H1 (cell line): ENCODE measurements at regions not wholly inside any gene's neighbourhood (a gene's known extent, or its start where the extent isn't known, plus 50 kb on each side); places are given as distances from the start of the nearest gene placed in this dataset.

Experiments used
- CTCF ChIA-PET: fragments of 300-600 bp; sonication (Branson Sonifier 250); formaldehyde crosslinking; loops from one replicate; lab custom pipeline; 2021; ENCODE audit not compliant: partially characterized antibody; lab: Charles Lee
- POLR2A ChIA-PET: fragments of 300-600 bp; sonication (Branson Sonifier 250); formaldehyde crosslinking; loops from one replicate; lab custom pipeline; 2021; ENCODE audit warnings: inconsistent platforms; ENCODE audit not compliant: partially characterized antibody; lab: Charles Lee
- DNase-seq, 2 experiments: peaks; one replicate each; pipeline versions ENCODE4 v3.0.0 to v3.0.0-alpha.2; 2010 to 2022; ENCODE audit warnings: low spot score in 2 of 2, low read depth in 1 of 2, mixed read lengths in 1 of 2
- FAIRE-seq: peaks from 2 replicates; lab custom pipeline; 2011; peaks lifted over from hg19 to GRCh38; lab: Jason Lieb, UNC
- H2AFZ ChIP-seq: 2 replicates; pipeline ENCODE4 v1.8.1; 2012; ENCODE audit warnings: low read length, inconsistent platforms
- H2AK5ac ChIP-seq: 2 replicates; pipeline ENCODE4 v1.6.1; 2013; ENCODE audit warnings: low read depth, low read length
- H2BK120ac ChIP-seq: replicated peaks from 2 replicates; pipeline ENCODE3; 2013; ENCODE audit warnings: low read depth, low read length, inconsistent platforms
- H2BK12ac ChIP-seq: 2 replicates; pipeline ENCODE4 v1.6.1; 2013; ENCODE audit warnings: low read depth, low read length
- H2BK15ac ChIP-seq: 2 replicates; pipeline ENCODE4 v1.6.1; 2013; ENCODE audit warnings: low read length
- H2BK20ac ChIP-seq: 2 replicates; pipeline ENCODE4 v1.6.1; 2013; ENCODE audit warnings: low read length
- H2BK5ac ChIP-seq: 2 replicates; pipeline ENCODE4 v1.6.1; 2013; ENCODE audit warnings: low read depth, low read length
- H3K14ac ChIP-seq: 2 replicates; pipeline ENCODE4 v1.6.1; 2013; ENCODE audit warnings: inconsistent platforms; ENCODE audit not compliant: insufficient read length
- H3K18ac ChIP-seq: 2 replicates; pipeline ENCODE4 v1.6.1; 2013; ENCODE audit warnings: low read length; ENCODE audit errors: extremely low read depth
- H3K23ac ChIP-seq: 2 replicates; pipeline ENCODE4 v1.6.1; 2013; ENCODE audit warnings: inconsistent platforms; ENCODE audit not compliant: insufficient read length
- H3K23me2 ChIP-seq: 2 replicates; pipeline ENCODE4 v1.6.1; 2013; ENCODE audit warnings: low read depth, low read length
- H3K27ac ChIP-seq: 2 replicates; pipeline ENCODE4 v1.6.1; 2011; ENCODE audit warnings: low read depth, low read length, inconsistent platforms
- H3K27me3 ChIP-seq, 4 experiments: replicated peaks in 1 of 4; 1 replicate in 1 of 4; 2 replicates in 3 of 4; pipeline versions ENCODE4 v1.6.1 to v1.8.1; 2011 to 2013; ENCODE audit warnings: low read length in 3 of 4, mild to moderate bottlenecking in 3 of 4, inconsistent platforms in 2 of 4, mixed read lengths in 2 of 4, moderate library complexity in 1 of 4; ENCODE audit not compliant: control insufficient read depth in 3 of 4, insufficient read depth in 3 of 4; ENCODE audit errors: extremely low read depth in 1 of 4
- H3K36me3 ChIP-seq, 4 experiments: 2 replicates each; pipeline versions ENCODE4 v1.6.1 to v1.8.1; 2011 to 2013; ENCODE audit warnings: mild to moderate bottlenecking in 4 of 4, low read length in 3 of 4, moderate library complexity in 2 of 4, control low read depth in 1 of 4, inconsistent platforms in 1 of 4; ENCODE audit not compliant: insufficient read depth in 4 of 4, control insufficient read depth in 2 of 4
- H3K4ac ChIP-seq: replicated peaks from 2 replicates; pipeline ENCODE3; 2013; ENCODE audit warnings: low read length, low read depth, mixed read lengths, inconsistent platforms; ENCODE audit not compliant: insufficient read length
- H3K4me1 ChIP-seq, 4 experiments: replicated peaks in 1 of 4; 1 replicate in 1 of 4; 2 replicates in 3 of 4; pipeline versions ENCODE4 v1.6.1 to v1.8.1; 2011 to 2013; ENCODE audit warnings: low read length in 3 of 4, inconsistent platforms in 2 of 4, mixed read lengths in 1 of 4; ENCODE audit not compliant: insufficient read depth in 4 of 4, control insufficient read depth in 3 of 4
- H3K4me2 ChIP-seq, 2 experiments: 2 replicates each; pipeline versions ENCODE4 v1.6.1 to v1.8.1; 2011 to 2013; ENCODE audit warnings: low read depth in 2 of 2, low read length in 2 of 2, control low read depth in 1 of 2, inconsistent platforms in 1 of 2, mild to moderate bottlenecking in 1 of 2; ENCODE audit not compliant: insufficient read depth in 1 of 2
- H3K4me3 ChIP-seq, 4 experiments: fragments of 200-600, 300-600 bp in 1 of 4; sonication (generic), shearing (Covaris generic), sonication (Bioruptor Twin) in 1 of 4; 2 replicates each; pipeline versions ENCODE4 v1.5.1 to v1.8.1; 2011 to 2016; ENCODE audit warnings: low read length in 4 of 4, low read depth in 3 of 4, control low read depth in 2 of 4, inconsistent platforms in 2 of 4, mild to moderate bottlenecking in 2 of 4, mixed read lengths in 1 of 4, moderate library complexity in 1 of 4; ENCODE audit not compliant: insufficient read depth in 2 of 4; ENCODE audit errors: extremely low read depth in 1 of 4
- H3K56ac ChIP-seq: replicated peaks from 2 replicates; pipeline ENCODE3; 2013; ENCODE audit warnings: low read depth, mild to moderate bottlenecking, mixed read lengths, low read length, inconsistent platforms; ENCODE audit not compliant: insufficient read length
- H3K79me1 ChIP-seq: 2 replicates; pipeline ENCODE4 v1.6.1; 2013; ENCODE audit warnings: low read depth, low read length, control low read depth
- H3K79me2 ChIP-seq, 2 experiments: 2 replicates each; pipeline versions ENCODE4 v1.6.1 to v1.8.1; 2012 to 2013; ENCODE audit warnings: low read length in 2 of 2, mild to moderate bottlenecking in 2 of 2, inconsistent platforms in 1 of 2; ENCODE audit not compliant: insufficient read depth in 2 of 2, control insufficient read depth in 1 of 2
- H3K9ac ChIP-seq, 4 experiments: replicated peaks in 1 of 4; 1 replicate in 1 of 4; 2 replicates in 3 of 4; pipeline versions ENCODE4 v1.6.1 to v1.8.1; 2011 to 2013; ENCODE audit warnings: low read depth in 3 of 4, low read length in 3 of 4, control low read depth in 2 of 4, mild to moderate bottlenecking in 2 of 4, moderate library complexity in 2 of 4, inconsistent platforms in 1 of 4; ENCODE audit errors: extremely low read depth in 1 of 4
- H3K9me3 ChIP-seq, 2 experiments: 2 replicates each; pipeline versions ENCODE4 v1.6.1 to v1.8.1; 2012 to 2013; ENCODE audit warnings: mild to moderate bottlenecking in 2 of 2, moderate library complexity in 2 of 2, control low read depth in 1 of 2, inconsistent platforms in 1 of 2, low read depth in 1 of 2, low read length in 1 of 2, mixed read lengths in 1 of 2; ENCODE audit not compliant: insufficient read depth in 2 of 2
- H4K20me1 ChIP-seq, 2 experiments: replicated peaks in 1 of 2; 2 replicates each; pipeline versions ENCODE3 to v1.8.1; 2011 to 2013; ENCODE audit warnings: inconsistent platforms in 2 of 2, low read length in 2 of 2, mild to moderate bottlenecking in 1 of 2; ENCODE audit not compliant: insufficient read depth in 2 of 2, control insufficient read depth in 1 of 2
- H4K5ac ChIP-seq: 2 replicates; pipeline ENCODE4 v1.6.1; 2013; ENCODE audit warnings: low read length, low read depth, mixed read lengths, inconsistent platforms; ENCODE audit not compliant: insufficient read length
- H4K8ac ChIP-seq: 2 replicates; pipeline ENCODE4 v1.8.0; 2013; ENCODE audit warnings: mild to moderate bottlenecking, moderate library complexity, low read length, inconsistent platforms; ENCODE audit not compliant: insufficient read depth; ENCODE audit errors: extremely low read depth
- H4K91ac ChIP-seq: replicated peaks from 2 replicates; pipeline ENCODE3; 2013; ENCODE audit warnings: low read length, mixed read lengths, inconsistent platforms; ENCODE audit not compliant: insufficient read length
- CHD1 ChIP-seq: IDR thresholded peaks from 2 replicates; pipeline ENCODE4 v1.6.1; 2012; ENCODE audit warnings: low read depth, low read length, improper control_type of control experiment
- MAFK ChIP-seq: IDR thresholded peaks from 2 replicates; pipeline ENCODE4 v1.6.1; 2012; ENCODE audit warnings: low read depth, mild to moderate bottlenecking, improper control_type of control experiment, low read length
- POLR2A ChIP-seq, 2 experiments: IDR thresholded peaks; 1 replicate in 1 of 2; 2 replicates in 1 of 2; pipeline ENCODE4 v1.6.1; 2011; ENCODE audit warnings: low read depth in 2 of 2, low read length in 2 of 2, mild to moderate bottlenecking in 2 of 2; ENCODE audit errors: control extremely low read depth in 1 of 2
- POLR2AphosphoS5 ChIP-seq: IDR thresholded peaks from 2 replicates; pipeline ENCODE4 v1.6.1; 2011; ENCODE audit warnings: low read depth, low read length
- SUZ12 ChIP-seq: fragments of 200-600 bp; sonication (generic); IDR thresholded peaks from 2 replicates; pipeline ENCODE4 v1.6.1; 2012; ENCODE audit warnings: mild to moderate bottlenecking, inconsistent platforms, low read length, moderate library complexity, mixed read lengths
- TBP ChIP-seq: IDR thresholded peaks from 2 replicates; pipeline ENCODE4 v1.6.1; 2011; ENCODE audit warnings: low read depth, low read length, improper control_type of control experiment
- TCF12 ChIP-seq: IDR thresholded peaks from 2 replicates; pipeline ENCODE4 v1.6.1; 2011; ENCODE audit warnings: low read depth, mild to moderate bottlenecking, low read length
- WGBS, 2 experiments: shearing (Covaris generic) in 1 of 2; methylation state at CpG; one replicate each; pipeline versions ENCODE4 v1.1.6 to v1.1.7; 2013 to 2015; ENCODE audit warnings: low lambda C conversion rate in 2 of 2, mixed read lengths in 2 of 2, inconsistent platforms in 1 of 2, low coverage in 1 of 2, missing lambda C conversion rate in 1 of 2; ENCODE audit not compliant: insufficient replicate concordance in 2 of 2, insufficient coverage in 1 of 2, insufficient read length in 1 of 2; ENCODE audit errors: extremely low coverage in 1 of 2, missing lambda C conversion rate in 1 of 2; 5-methylcytosine and 5-hydroxymethylcytosine counted together
- TF ChIP-seq, protein P1 (sequence below): IDR thresholded peaks from 2 replicates; pipeline ENCODE4 v1.6.1; 2012; ENCODE audit warnings: low read length, inconsistent platforms

DNA sequence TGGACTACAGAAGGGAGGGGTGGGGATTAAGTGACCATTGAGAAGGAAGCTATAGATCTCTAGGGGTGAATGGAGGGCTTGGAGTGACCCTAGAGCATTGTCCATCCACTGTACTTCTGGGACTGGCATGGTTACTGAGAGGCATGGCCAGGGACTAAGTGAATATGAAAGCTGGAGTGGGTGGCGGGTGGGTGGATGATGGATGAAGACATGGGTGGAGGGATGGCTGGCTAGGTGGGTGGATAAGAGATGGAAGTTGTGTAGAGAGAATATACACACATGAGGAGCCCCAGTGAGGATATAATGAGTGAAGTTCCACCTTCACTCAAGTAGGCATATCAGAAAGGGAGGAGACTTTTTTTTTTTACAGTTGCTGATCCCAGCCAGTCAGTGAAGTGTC is 65.5 kb upstream of the NRXN3 start:
- Histone ChIP-seq H4K5ac (no peak overlapping the region), H2AK5ac (no peak overlapping the region), H4K8ac (no peak overlapping the region; the same call in 1 of the 2 replicates), H2BK12ac (no peak overlapping the region), H3K18ac (no peak overlapping the region; the same call in 1 of the 2 replicates), H2AFZ (no peak overlapping the region), H2BK15ac (no peak overlapping the region), H3K14ac (no peak overlapping the region), H3K79me2 (no peaks in the 10 kb centered on the region), H3K23me2 (peaks cover 2% of the 10 kb centered on the region; the same call in 1 of the 2 replicates), H3K4ac (no peak overlapping the region), H3K4me2 (no peak overlapping the region), H3K27me3 (no peaks in the 10 kb centered on the region; a peak in 1 of 7 replicates), H2BK20ac (no peak overlapping the region), H3K9ac (no peak overlapping the region), H3K4me1 (peaks cover 0 to 2% (median 0%) of the 10 kb centered on the region in 4 experiments; a peak in 2 of 7 replicates), H3K4me3 (no peak overlapping the region), H3K79me1 (no peaks in the 10 kb centered on the region; the same call in 1 of the 2 replicates), H3K23ac (no peak overlapping the region), H3K27ac (no peak overlapping the region), H3K56ac (no peak overlapping the region), H3K36me3 (no peaks in the 10 kb centered on the region), H4K91ac (no peak overlapping the region), H4K20me1 (no peaks in the 10 kb centered on the region), H2BK5ac (no peak overlapping the region), H3K9me3 (no peaks in the 10 kb centered on the region), H2BK120ac (no peak overlapping the region)
- no peak for DNase-seq
- no peak for TF ChIP-seq POLR2AphosphoS5
- no peak for TF ChIP-seq MAFK
- TF ChIP-seq CHD1: no peak
- no peak for TF ChIP-seq TBP
- no peak for TF ChIP-seq POLR2A (IDR thresholded peaks at IDR 0.05; ENCODE audit: control extremely low read depth in 1 of 2, low read depth in 2 of 2, low read length in 2 of 2)
- no peak for TF ChIP-seq SUZ12
- TF ChIP-seq, protein P1, sequence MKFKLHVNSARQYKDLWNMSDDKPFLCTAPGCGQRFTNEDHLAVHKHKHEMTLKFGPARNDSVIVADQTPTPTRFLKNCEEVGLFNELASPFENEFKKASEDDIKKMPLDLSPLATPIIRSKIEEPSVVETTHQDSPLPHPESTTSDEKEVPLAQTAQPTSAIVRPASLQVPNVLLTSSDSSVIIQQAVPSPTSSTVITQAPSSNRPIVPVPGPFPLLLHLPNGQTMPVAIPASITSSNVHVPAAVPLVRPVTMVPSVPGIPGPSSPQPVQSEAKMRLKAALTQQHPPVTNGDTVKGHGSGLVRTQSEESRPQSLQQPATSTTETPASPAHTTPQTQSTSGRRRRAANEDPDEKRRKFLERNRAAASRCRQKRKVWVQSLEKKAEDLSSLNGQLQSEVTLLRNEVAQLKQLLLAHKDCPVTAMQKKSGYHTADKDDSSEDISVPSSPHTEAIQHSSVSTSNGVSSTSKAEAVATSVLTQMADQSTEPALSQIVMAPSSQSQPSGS: no peak
- no peak for TF ChIP-seq TCF12
- CTCF ChIA-PET: no interaction called here
- WGBS, 2 experiments: 86% methylated on average over 1 of the region's 1 CpG; no CpG with 5 or more reads in 1 of the 2 experiments
- FAIRE-seq: no peak
- POLR2A ChIA-PET: no interaction called here
